H9 (cell line): ENCODE measurements at regions not wholly inside any gene's neighbourhood (a gene's known extent, or its start where the extent isn't known, plus 50 kb on each side); places are given as distances from the start of the nearest gene placed in this dataset.

Experiments
- DNase-seq: peaks from one replicate; pipeline ENCODE4 v3.0.0-alpha.2; 2017
- H2AFZ ChIP-seq: one replicate; pipeline ENCODE4 v1.6.1; 2013; ENCODE audit warnings: mild to moderate bottlenecking, low read length, control low read depth, moderate library complexity
- H2AK5ac ChIP-seq: 2 replicates; pipeline ENCODE4 v1.6.1; 2013; ENCODE audit warnings: low read length, control low read depth, mixed read lengths; ENCODE audit not compliant: insufficient read length
- H2BK120ac ChIP-seq: one replicate; pipeline ENCODE4 v1.6.1; 2013; ENCODE audit warnings: low read depth, mild to moderate bottlenecking, low read length, control low read depth, inconsistent platforms; ENCODE audit not compliant: poor library complexity, severe bottlenecking
- H2BK12ac ChIP-seq: 2 replicates; pipeline ENCODE4 v1.6.1; 2013; ENCODE audit warnings: low read length, control low read depth, mixed read lengths, low read depth; ENCODE audit not compliant: insufficient read length
- H2BK15ac ChIP-seq: 2 replicates; pipeline ENCODE4 v1.6.1; 2013; ENCODE audit warnings: low read depth, low read length, control low read depth
- H2BK20ac ChIP-seq: one replicate; pipeline ENCODE4 v1.6.1; 2013; ENCODE audit warnings: low read depth, mild to moderate bottlenecking, low read length, control low read depth, inconsistent platforms; ENCODE audit not compliant: poor library complexity, severe bottlenecking
- H2BK5ac ChIP-seq: 2 replicates; pipeline ENCODE4 v1.6.1; 2013; ENCODE audit warnings: low read length, control low read depth, mixed read lengths; ENCODE audit not compliant: insufficient read length
- H3K14ac ChIP-seq: 2 replicates; pipeline ENCODE4 v1.6.1; 2013; ENCODE audit warnings: low read length, control low read depth; ENCODE audit not compliant: insufficient read depth
- H3K18ac ChIP-seq: 2 replicates; pipeline ENCODE4 v1.6.1; 2013; ENCODE audit warnings: low read depth, mild to moderate bottlenecking, mixed read lengths, low read length, control low read depth; ENCODE audit not compliant: insufficient read length
- H3K23ac ChIP-seq: 2 replicates; pipeline ENCODE4 v1.6.1; 2013; ENCODE audit warnings: low read length, control low read depth, mixed read lengths, low read depth; ENCODE audit not compliant: insufficient read length
- H3K23me2 ChIP-seq: 2 replicates; pipeline ENCODE4 v1.6.1; 2013; ENCODE audit warnings: low read depth, mild to moderate bottlenecking, mixed read lengths, low read length, control low read depth; ENCODE audit not compliant: insufficient read length, poor library complexity, severe bottlenecking
- H3K27ac ChIP-seq: 2 replicates; pipeline ENCODE4 v1.5.1; 2013; ENCODE audit warnings: low read length, control low read depth, mixed read lengths, low read depth; ENCODE audit not compliant: insufficient read length
- H3K27me3 ChIP-seq: 2 replicates; pipeline ENCODE4 v1.6.1; 2013; ENCODE audit warnings: low read length, control low read depth, inconsistent platforms; ENCODE audit not compliant: insufficient read depth
- H3K4ac ChIP-seq: 2 replicates; pipeline ENCODE4 v1.6.1; 2013; ENCODE audit warnings: low read depth, mild to moderate bottlenecking, control low read depth, inconsistent platforms, low read length, moderate library complexity
- H3K4me1 ChIP-seq: 2 replicates; pipeline ENCODE4 v1.6.1; 2013; ENCODE audit warnings: low read length, control low read depth, inconsistent platforms; ENCODE audit not compliant: insufficient read depth
- H3K4me2 ChIP-seq: 2 replicates; pipeline ENCODE4 v1.6.1; 2013; ENCODE audit warnings: low read length, control low read depth, mixed read lengths; ENCODE audit not compliant: insufficient read length, insufficient read depth
- H3K56ac ChIP-seq: 2 replicates; pipeline ENCODE4 v1.6.1; 2013; ENCODE audit warnings: low read depth, mild to moderate bottlenecking, mixed read lengths, low read length, control low read depth; ENCODE audit not compliant: insufficient read length
- H3K79me1 ChIP-seq: 2 replicates; pipeline ENCODE4 v1.6.1; 2013; ENCODE audit warnings: low read depth, mild to moderate bottlenecking, moderate library complexity, low read length, control low read depth, inconsistent platforms; ENCODE audit not compliant: insufficient read depth, poor library complexity, severe bottlenecking
- H3K79me2 ChIP-seq: 2 replicates; pipeline ENCODE4 v1.6.1; 2013; ENCODE audit warnings: low read length, control low read depth, inconsistent platforms; ENCODE audit not compliant: insufficient read depth
- H3K9ac ChIP-seq: 2 replicates; pipeline ENCODE4 v1.6.1; 2013; ENCODE audit warnings: low read length, control low read depth, mixed read lengths; ENCODE audit not compliant: insufficient read length; ENCODE audit errors: extremely low read depth
- H3K9me3 ChIP-seq: one replicate; pipeline ENCODE4 v1.6.1; 2013; ENCODE audit warnings: low read depth, low read length, inconsistent platforms; ENCODE audit not compliant: control insufficient read depth
- H3T11ph ChIP-seq: one replicate; pipeline ENCODE4 v1.6.1; 2013; ENCODE audit warnings: mild to moderate bottlenecking, low read length, control low read depth, inconsistent platforms
- H4K20me1 ChIP-seq: one replicate; pipeline ENCODE4 v1.6.1; 2013; ENCODE audit not compliant: control insufficient read depth, insufficient read length, insufficient read depth
- H4K5ac ChIP-seq: 2 replicates; pipeline ENCODE4 v1.6.1; 2013; ENCODE audit warnings: low read depth, mild to moderate bottlenecking, mixed read lengths, low read length, control low read depth; ENCODE audit not compliant: insufficient read length
- H4K8ac ChIP-seq: replicated peaks from 2 replicates; pipeline ENCODE4 v1.6.1; 2013; ENCODE audit warnings: low read length, control low read depth, mixed read lengths, low read depth; ENCODE audit not compliant: insufficient read length
- H4K91ac ChIP-seq: 2 replicates; pipeline ENCODE4 v1.6.1; 2013; ENCODE audit warnings: low read depth, mild to moderate bottlenecking, moderate library complexity, mixed read lengths, low read length, control low read depth; ENCODE audit not compliant: insufficient read length
- H3K27ac Mint-ChIP-seq, 3 experiments: 2 replicates in 2 of 3; 3 replicates in 1 of 3; pipeline ENCODE4 v1.8.0; 2020 to 2021; ENCODE audit warnings: mixed read lengths in 3 of 3, mild to moderate bottlenecking in 1 of 3, moderate library complexity in 1 of 3
- H3K27me3 Mint-ChIP-seq: 2 replicates; pipeline ENCODE4 v1.8.0; 2021; ENCODE audit warnings: low read depth, mild to moderate bottlenecking, moderate library complexity, mixed read lengths
- H3K36me3 Mint-ChIP-seq, 3 experiments: 2 replicates in 2 of 3; 3 replicates in 1 of 3; pipeline ENCODE4 v1.8.0; 2020 to 2021; ENCODE audit warnings: low read depth in 3 of 3, mixed read lengths in 3 of 3; ENCODE audit not compliant: insufficient read depth in 1 of 3
- H3K4me1 Mint-ChIP-seq, 2 experiments: 2 replicates each; pipeline ENCODE4 v1.8.0; 2020; ENCODE audit warnings: mixed read lengths in 2 of 2
- H3K4me3 Mint-ChIP-seq, 2 experiments: 2 replicates in 1 of 2; 3 replicates in 1 of 2; pipeline ENCODE4 v1.8.0; 2020 to 2021; ENCODE audit warnings: mild to moderate bottlenecking in 2 of 2, mixed read lengths in 2 of 2, moderate library complexity in 1 of 2
- H3K9me3 Mint-ChIP-seq, 2 experiments: 2 replicates in 1 of 2; 3 replicates in 1 of 2; pipeline ENCODE4 v1.8.0; 2020; ENCODE audit warnings: mild to moderate bottlenecking in 2 of 2, mixed read lengths in 2 of 2, moderate library complexity in 1 of 2
- CTCF ChIP-seq: fragments of 200-600 bp; sonication (generic); conservative IDR thresholded peaks from 3 replicates; pipeline ENCODE4 v1.8.0; 2021; ENCODE audit warnings: antibody characterized with exemption, mild to moderate bottlenecking
- WGBS: extraction: QIAGEN DNeasy Blood & Tissue Kit; methylation state at CpG from one replicate; pipeline ENCODE4 v1.1.7; 2013; ENCODE audit warnings: missing lambda C conversion rate, low lambda C conversion rate, mixed read lengths; ENCODE audit not compliant: insufficient read length; ENCODE audit errors: extremely low coverage; 5-methylcytosine and 5-hydroxymethylcytosine counted together

- peaks cover 1% of the 10 kb centered on the region; the same call in 1 of the 2 replicates for H3K27me3 Mint-ChIP-seq
- no peak overlapping the region for H2BK12ac ChIP-seq
- H3K79me1 ChIP-seq = no peaks in the 10 kb centered on the region
- no peak overlapping the region for H2AFZ ChIP-seq
- H4K5ac ChIP-seq = no peak overlapping the region
- no peak overlapping the region for H3K4me3 Mint-ChIP-seq
- no peaks in the 10 kb centered on the region for H3K79me2 ChIP-seq
- no peak overlapping the region for H3T11ph ChIP-seq
- no peak overlapping the region for H3K23ac ChIP-seq
- H2BK15ac ChIP-seq = no peak overlapping the region
- H3K9ac ChIP-seq = no peak overlapping the region
- H2BK20ac ChIP-seq = no peak overlapping the region
- H2BK5ac ChIP-seq = no peak overlapping the region
- no peak overlapping the region for H3K14ac ChIP-seq
- no peaks in the 10 kb centered on the region for H3K23me2 ChIP-seq
- no peak overlapping the region for H3K27ac ChIP-seq
- H4K8ac ChIP-seq = no peak overlapping the region
- TF ChIP-seq CTCF = no peak
- DNase-seq = no peak
- no peak overlapping the region for H2BK120ac ChIP-seq
- no peak overlapping the region for H3K56ac ChIP-seq
- no peak overlapping the region for H3K4me2 ChIP-seq
- H3K27me3 ChIP-seq = no peaks in the 10 kb centered on the region
- WGBS = no CpG with 5 or more reads among the region's 1 CpG
- no peak overlapping the region for H3K18ac ChIP-seq
- H3K4ac ChIP-seq = no peak overlapping the region
- H3K9me3 Mint-ChIP-seq = no peaks in the 10 kb centered on the region; a peak in 1 of 5 replicates
- no peaks in the 10 kb centered on the region for H3K9me3 ChIP-seq
- peaks cover 17 to 23% of the 10 kb centered on the region in 2 experiments for H3K4me1 Mint-ChIP-seq
- no peaks in the 10 kb centered on the region; the same call in 1 of the 2 replicates for H3K4me1 ChIP-seq
- no peak overlapping the region for H4K91ac ChIP-seq
- H3K36me3 Mint-ChIP-seq = peaks cover 0 to 4% (median 0%) of the 10 kb centered on the region in 3 experiments; a peak in 1 of 7 replicates
- no peaks in the 10 kb centered on the region for H4K20me1 ChIP-seq
- H2AK5ac ChIP-seq = no peak overlapping the region
- no peak overlapping the region for H3K27ac Mint-ChIP-seq
Measured at GRCh38 chr5:158383486-158383885, 524.5 kb upstream of the CLINT1 start.
